ENCODE measurements at regions not wholly inside any gene's neighbourhood (a gene's known extent, or its start where the extent isn't known, plus 50 kb on each side); places are given as distances from the start of the nearest gene placed in this dataset.

- Histone ChIP-seq H3K27me3 (replicated peaks in 1 of 2; ENCODE audit: control insufficient read depth in 2 of 2, extremely low read depth in 1 of 2, insufficient read depth in 2 of 2, low read length in 1 of 2) (peaks cover 0 to 6% of the 10 kb centered on the region in 2 experiments), H3K36me3 (ENCODE audit: control insufficient read depth in 2 of 2, extremely low read depth in 1 of 2, insufficient read depth in 1 of 2, low read length in 1 of 2) (no peaks in the 10 kb centered on the region), H3K4me1 (ENCODE audit: control insufficient read depth in 1 of 2, extremely low read depth in 1 of 2, insufficient read depth in 2 of 2, low read length in 2 of 2) (peaks cover 4 to 11% of the 10 kb centered on the region in 2 experiments), H3K9me3 (no peaks in the 10 kb centered on the region), H3K27ac (ENCODE audit: low read length) (no peak overlapping the region), H3K4me3 (ENCODE audit: control insufficient read depth in 1 of 2, extremely low read depth in 1 of 2, low read length in 1 of 2) (no peak overlapping the region)
- Mint-ChIP-seq H3K27ac (no peak overlapping the region), H3K4me1 (peaks cover 23 to 32% (median 28%) of the 10 kb centered on the region in 3 donors), H3K36me3 (no peaks in the 10 kb centered on the region), H3K9me3 (no peaks in the 10 kb centered on the region), H3K4me3 (no peak overlapping the region), H3K27me3 (no peaks in the 10 kb centered on the region)
- ATAC-seq (replicated peaks in 1 of 4) (no peak), DNase-seq (no peak)
- 88% methylated on average over 3 of the region's 4 CpGs for WGBS (ENCODE audit: insufficient coverage)
- POLR2A ChIA-PET = no interaction called here
- CTCF ChIA-PET = interaction anchor here in 1 of 2 donors (0.9 kb wide), 1 partner anchor 505 kb away, joined by 3 read pairs; no protein-coding TSS in a partner anchor
Measured at GRCh38 chr2:105578166-105578565, 166.5 kb upstream of the NCK2 start.

GRCh38 chr2:105577762-105578161 is 166.9 kb upstream of the NCK2 start:
- no peak for ATAC-seq (replicated peaks in 1 of 4)
- no peaks in the 10 kb centered on the region for H3K27me3 Mint-ChIP-seq
- H3K27ac Mint-ChIP-seq = peak overlapping the region in 1 of 2 donors; percentile 11
- Histone ChIP-seq H3K27me3 (replicated peaks in 1 of 2; ENCODE audit: control insufficient read depth in 2 of 2, extremely low read depth in 1 of 2, insufficient read depth in 2 of 2, low read length in 1 of 2) (peaks cover 0 to 6% of the 10 kb centered on the region in 2 experiments), H3K36me3 (ENCODE audit: control insufficient read depth in 2 of 2, extremely low read depth in 1 of 2, insufficient read depth in 1 of 2, low read length in 1 of 2) (no peaks in the 10 kb centered on the region), H3K27ac (ENCODE audit: low read length) (no peak overlapping the region), H3K4me1 (ENCODE audit: control insufficient read depth in 1 of 2, extremely low read depth in 1 of 2, insufficient read depth in 2 of 2, low read length in 2 of 2) (peaks cover 0 to 11% of the 10 kb centered on the region in 2 experiments), H3K4me3 (ENCODE audit: control insufficient read depth in 1 of 2, extremely low read depth in 1 of 2, low read length in 1 of 2) (no peak overlapping the region), H3K9me3 (no peaks in the 10 kb centered on the region)
- WGBS (ENCODE audit: insufficient coverage) = no CpG with 5 or more reads among the region's 4 CpGs
- POLR2A ChIA-PET = no interaction called here
- peaks cover 19 to 30% (median 28%) of the 10 kb centered on the region in 3 donors for H3K4me1 Mint-ChIP-seq
- H3K4me3 Mint-ChIP-seq = no peak overlapping the region
- H3K9me3 Mint-ChIP-seq = no peaks in the 10 kb centered on the region
- no peak for DNase-seq
- CTCF ChIA-PET = interaction anchor here (0.7 to 0.9 kb wide), 2 partner anchors 506 to 585 kb away, joined by 3 to 4 read pairs; no protein-coding TSS in a partner anchor
- no peaks in the 10 kb centered on the region for H3K36me3 Mint-ChIP-seq

GRCh38 chr2:105576440-105577241 is 168.1 kb upstream of the NCK2 start:
- no peaks in the 10 kb centered on the region for H3K9me3 Mint-ChIP-seq
- Histone ChIP-seq H3K27me3 (replicated peaks in 1 of 2; ENCODE audit: control insufficient read depth in 2 of 2, extremely low read depth in 1 of 2, insufficient read depth in 2 of 2, low read length in 1 of 2) (peaks cover 0 to 14% of the 10 kb centered on the region in 2 experiments), H3K36me3 (ENCODE audit: control insufficient read depth in 2 of 2, extremely low read depth in 1 of 2, insufficient read depth in 1 of 2, low read length in 1 of 2) (no peaks in the 10 kb centered on the region), H3K27ac (ENCODE audit: low read length) (peak overlapping the region; percentile 26), H3K9me3 (no peaks in the 10 kb centered on the region), H3K4me1 (ENCODE audit: control insufficient read depth in 1 of 2, extremely low read depth in 1 of 2, insufficient read depth in 2 of 2, low read length in 2 of 2) (peaks cover 0 to 13% of the 10 kb centered on the region in 2 experiments), H3K4me3 (ENCODE audit: control insufficient read depth in 1 of 2, extremely low read depth in 1 of 2, low read length in 1 of 2) (no peak overlapping the region)
- WGBS (ENCODE audit: insufficient coverage) = 77% methylated on average over 6 of the region's 12 CpGs
- H3K27me3 Mint-ChIP-seq = peaks cover 0 to 3% of the 10 kb centered on the region in 2 donors
- peaks cover 15 to 30% (median 24%) of the 10 kb centered on the region in 3 donors for H3K4me1 Mint-ChIP-seq
- DNase-seq = peak in 3 of 35 experiments; percentile 10 to 61 (median 24)
- H3K27ac Mint-ChIP-seq = peak overlapping the region; percentile 87 to 90
- POLR2A ChIA-PET = interaction anchor here in 1 of 2 donors (0.5 kb wide), 1 partner anchor 510 kb away, joined by 5 read pairs; no protein-coding TSS in a partner anchor
- H3K4me3 Mint-ChIP-seq = no peak overlapping the region
- CTCF ChIA-PET = interaction anchor here (0.5 to 3.3 kb wide), 16 partner anchors 8 to 518 kb away, joined by 3 to 48 read pairs (median 4); no protein-coding TSS in a partner anchor
- ATAC-seq (replicated peaks in 1 of 4) = peak; percentile 52 to 74 (median 70)
- H3K36me3 Mint-ChIP-seq = no peaks in the 10 kb centered on the region

GRCh38 chr2:105576050-105576439 is 168.7 kb upstream of the NCK2 start:
- POLR2A ChIA-PET = no interaction called here
- 67% methylated on average over 12 of the region's 13 CpGs for WGBS (ENCODE audit: insufficient coverage)
- H3K27ac Mint-ChIP-seq = peak overlapping the region; percentile 87 to 90

GRCh38 chr2:105575499-105576025 is 169.2 kb upstream of the NCK2 start:
- Mint-ChIP-seq H3K27ac (peak overlapping the region in 1 of 2 donors; percentile 60), H3K4me3 (no peak overlapping the region), H3K4me1 (peaks cover 17 to 25% (median 24%) of the 10 kb centered on the region in 3 donors), H3K9me3 (no peaks in the 10 kb centered on the region), H3K27me3 (peaks cover 0 to 6% of the 10 kb centered on the region in 2 donors), H3K36me3 (no peaks in the 10 kb centered on the region)
- Histone ChIP-seq H3K4me1 (ENCODE audit: control insufficient read depth in 1 of 2, extremely low read depth in 1 of 2, insufficient read depth in 2 of 2, low read length in 2 of 2) (peaks cover 0 to 15% of the 10 kb centered on the region in 2 experiments), H3K9me3 (no peaks in the 10 kb centered on the region), H3K27me3 (replicated peaks in 1 of 2; ENCODE audit: control insufficient read depth in 2 of 2, extremely low read depth in 1 of 2, insufficient read depth in 2 of 2, low read length in 1 of 2) (peaks cover 0 to 20% of the 10 kb centered on the region in 2 experiments), H3K36me3 (ENCODE audit: control insufficient read depth in 2 of 2, extremely low read depth in 1 of 2, insufficient read depth in 1 of 2, low read length in 1 of 2) (no peaks in the 10 kb centered on the region), H3K27ac (ENCODE audit: low read length) (no peak overlapping the region), H3K4me3 (ENCODE audit: control insufficient read depth in 1 of 2, extremely low read depth in 1 of 2, low read length in 1 of 2) (no peak overlapping the region)
- ChIA-PET CTCF (interaction anchor here in 1 of 2 donors (1.4 to 3.3 kb wide), 2 partner anchors 213 to 519 kb away, joined by 5 to 48 read pairs; no protein-coding TSS in a partner anchor), POLR2A (no interaction called here)
- DNase-seq (no peak), ATAC-seq (replicated peaks in 1 of 4) (no peak)
- no CpG with 5 or more reads among the region's 9 CpGs for WGBS (ENCODE audit: insufficient coverage)

More at GRCh38 chr2:105576050-105576439, 168.7 kb upstream of the NCK2 start:
- CTCF ChIA-PET = interaction anchor here (0.9 to 3.3 kb wide), 8 partner anchors 9 to 518 kb away, joined by 3 to 48 read pairs (median 5); no protein-coding TSS in a partner anchor
- ATAC-seq (replicated peaks in 1 of 4) (peak in 2 of 4 experiments; percentile 14), DNase-seq (no peak)
- Mint-ChIP-seq H3K36me3 (no peaks in the 10 kb centered on the region), H3K9me3 (no peaks in the 10 kb centered on the region), H3K27me3 (peaks cover 0 to 3% of the 10 kb centered on the region in 2 donors), H3K4me3 (no peak overlapping the region), H3K4me1 (peaks cover 17 to 28% (median 24%) of the 10 kb centered on the region in 3 donors)
- Histone ChIP-seq H3K36me3 (ENCODE audit: control insufficient read depth in 2 of 2, extremely low read depth in 1 of 2, insufficient read depth in 1 of 2, low read length in 1 of 2) (no peaks in the 10 kb centered on the region), H3K4me3 (ENCODE audit: control insufficient read depth in 1 of 2, extremely low read depth in 1 of 2, low read length in 1 of 2) (no peak overlapping the region), H3K27me3 (replicated peaks in 1 of 2; ENCODE audit: control insufficient read depth in 2 of 2, extremely low read depth in 1 of 2, insufficient read depth in 2 of 2, low read length in 1 of 2) (peaks cover 0 to 17% of the 10 kb centered on the region in 2 experiments), H3K9me3 (no peaks in the 10 kb centered on the region), H3K27ac (ENCODE audit: low read length) (no peak overlapping the region), H3K4me1 (ENCODE audit: control insufficient read depth in 1 of 2, extremely low read depth in 1 of 2, insufficient read depth in 2 of 2, low read length in 2 of 2) (peaks cover 0 to 15% of the 10 kb centered on the region in 2 experiments)

- Histone ChIP-seq H3K4me1 (ENCODE audit: control insufficient read depth in 1 of 2, extremely low read depth in 1 of 2, insufficient read depth in 2 of 2, low read length in 2 of 2) (peaks cover 0 to 15% of the 10 kb centered on the region in 2 experiments), H3K36me3 (ENCODE audit: control insufficient read depth in 2 of 2, extremely low read depth in 1 of 2, insufficient read depth in 1 of 2, low read length in 1 of 2) (no peaks in the 10 kb centered on the region), H3K9me3 (no peaks in the 10 kb centered on the region), H3K27ac (ENCODE audit: low read length) (no peak overlapping the region), H3K4me3 (ENCODE audit: control insufficient read depth in 1 of 2, extremely low read depth in 1 of 2, low read length in 1 of 2) (no peak overlapping the region), H3K27me3 (replicated peaks in 1 of 2; ENCODE audit: control insufficient read depth in 2 of 2, extremely low read depth in 1 of 2, insufficient read depth in 2 of 2, low read length in 1 of 2) (peaks cover 0 to 26% of the 10 kb centered on the region in 2 experiments)
- Mint-ChIP-seq H3K27ac (peak overlapping the region in 1 of 2 donors; percentile 60), H3K9me3 (no peaks in the 10 kb centered on the region), H3K27me3 (peaks cover 0 to 12% of the 10 kb centered on the region in 2 donors), H3K4me3 (no peak overlapping the region), H3K36me3 (no peaks in the 10 kb centered on the region), H3K4me1 (peaks cover 17 to 24% (median 23%) of the 10 kb centered on the region in 3 donors)
- CTCF ChIA-PET = interaction anchor here in 1 of 2 donors (0.7 to 3.3 kb wide), 3 partner anchors 214 to 286 kb away, joined by 3 to 48 read pairs (median 3); no protein-coding TSS in a partner anchor
- ATAC-seq (replicated peaks in 1 of 4) = no peak
- WGBS (ENCODE audit: insufficient coverage) = no CpG with 5 or more reads among the region's 2 CpGs
- no peak for DNase-seq
- POLR2A ChIA-PET = interaction anchor here in 1 of 2 donors (0.6 kb wide), 1 partner anchor 505 kb away, joined by 6 read pairs; no protein-coding TSS in a partner anchor
Measured at GRCh38 chr2:105574796-105575344, 169.8 kb upstream of the NCK2 start.
